ENCODE measurements at regions not wholly inside any gene's neighbourhood (a gene's known extent, or its start where the extent isn't known, plus 50 kb on each side); places are given as distances from the start of the nearest gene placed in this dataset.

- no peaks in the 10 kb centered on the region for H3K27me3 ChIP-seq
- no peaks in the 10 kb centered on the region for H3K36me3 ChIP-seq
- no peak overlapping the region for H3K27ac ChIP-seq
- H3K9me3 ChIP-seq, result no peaks in the 10 kb centered on the region
- no peak for TF ChIP-seq CTCF (IDR thresholded peaks at IDR 0.05)
- TF ChIP-seq POLR2A (IDR thresholded peaks at IDR 0.05), result no peak
- no peak for DNase-seq
- intact Hi-C loops (cut with DNase I), result no loop called here
- no peak overlapping the region for H3K4me3 ChIP-seq
- no peaks in the 10 kb centered on the region for H3K4me1 ChIP-seq
Measured at GRCh38 chr9:18371141-18371540, 102.8 kb upstream of the ADAMTSL1 start.

- 56 to 57% methylated on average over 3 of the region's 3 CpGs for WGBS, 2 donors
- intact Hi-C loops (cut with DNase I), result no loop called here
- H3K36me3 ChIP-seq, result no peaks in the 10 kb centered on the region
- no peak overlapping the region for H3K27ac ChIP-seq
- no peaks in the 10 kb centered on the region for H3K4me1 ChIP-seq
- no peak overlapping the region for H3K4me3 ChIP-seq
- no peak for TF ChIP-seq CTCF (IDR thresholded peaks at IDR 0.05)
- TF ChIP-seq POLR2A (IDR thresholded peaks at IDR 0.05), result no peak
- no peaks in the 10 kb centered on the region for H3K9me3 ChIP-seq
- H3K27me3 ChIP-seq, result no peaks in the 10 kb centered on the region
- DNase-seq, result no peak
Measured at GRCh38 chr9:18371621-18372020, 102.3 kb upstream of the ADAMTSL1 start.

- intact Hi-C loops (cut with DNase I), result no loop called here
- WGBS, 2 donors, result 40 to 56% methylated on average over 5 of the region's 5 CpGs
- H3K4me1 ChIP-seq, result no peaks in the 10 kb centered on the region
- TF ChIP-seq CTCF (IDR thresholded peaks at IDR 0.05), result no peak
- no peaks in the 10 kb centered on the region for H3K9me3 ChIP-seq
- no peak for DNase-seq
- no peak overlapping the region for H3K27ac ChIP-seq
- H3K4me3 ChIP-seq, result no peak overlapping the region
- H3K36me3 ChIP-seq, result no peaks in the 10 kb centered on the region
- H3K27me3 ChIP-seq, result no peaks in the 10 kb centered on the region
Measured at GRCh38 chr9:18379073-18379811, 94.7 kb upstream of the ADAMTSL1 start.

- Histone ChIP-seq H3K27me3 (no peaks in the 10 kb centered on the region), H3K9me3 (no peaks in the 10 kb centered on the region), H3K4me1 (no peaks in the 10 kb centered on the region), H3K4me3 (no peak overlapping the region), H3K27ac (no peak overlapping the region), H3K36me3 (no peaks in the 10 kb centered on the region)
- no peak for DNase-seq
- TF ChIP-seq POLR2A (IDR thresholded peaks at IDR 0.05) (no peak), CTCF (IDR thresholded peaks at IDR 0.05) (no peak)
- intact Hi-C loops (cut with DNase I), result no loop called here
- WGBS, 2 donors, result 59 to 69% methylated on average over 3 to 4 of the region's 4 CpGs
Measured at GRCh38 chr9:18382243-18382642, 91.7 kb upstream of the ADAMTSL1 start.

- intact Hi-C loops (cut with DNase I), result no loop called here
- H3K9me3 ChIP-seq, result no peaks in the 10 kb centered on the region
- H3K36me3 ChIP-seq, result no peaks in the 10 kb centered on the region
- H3K4me3 ChIP-seq, result no peak overlapping the region
- H3K27me3 ChIP-seq, result no peaks in the 10 kb centered on the region
- 81 to 89% methylated on average over 4 of the region's 4 CpGs for WGBS, 2 donors
- no peak overlapping the region for H3K27ac ChIP-seq
- TF ChIP-seq CTCF (IDR thresholded peaks at IDR 0.05) (no peak), POLR2A (IDR thresholded peaks at IDR 0.05) (no peak)
- no peaks in the 10 kb centered on the region for H3K4me1 ChIP-seq
- no peak for DNase-seq
Measured at GRCh38 chr9:18384066-18384465, 89.9 kb upstream of the ADAMTSL1 start.

Data from esophagus squamous epithelium (tissue), 5 donors.